ENCODE measurements at regions not wholly inside any gene's neighbourhood (a gene's known extent, or its start where the extent isn't known, plus 50 kb on each side); places are given as distances from the start of the nearest gene placed in this dataset.

DNA sequence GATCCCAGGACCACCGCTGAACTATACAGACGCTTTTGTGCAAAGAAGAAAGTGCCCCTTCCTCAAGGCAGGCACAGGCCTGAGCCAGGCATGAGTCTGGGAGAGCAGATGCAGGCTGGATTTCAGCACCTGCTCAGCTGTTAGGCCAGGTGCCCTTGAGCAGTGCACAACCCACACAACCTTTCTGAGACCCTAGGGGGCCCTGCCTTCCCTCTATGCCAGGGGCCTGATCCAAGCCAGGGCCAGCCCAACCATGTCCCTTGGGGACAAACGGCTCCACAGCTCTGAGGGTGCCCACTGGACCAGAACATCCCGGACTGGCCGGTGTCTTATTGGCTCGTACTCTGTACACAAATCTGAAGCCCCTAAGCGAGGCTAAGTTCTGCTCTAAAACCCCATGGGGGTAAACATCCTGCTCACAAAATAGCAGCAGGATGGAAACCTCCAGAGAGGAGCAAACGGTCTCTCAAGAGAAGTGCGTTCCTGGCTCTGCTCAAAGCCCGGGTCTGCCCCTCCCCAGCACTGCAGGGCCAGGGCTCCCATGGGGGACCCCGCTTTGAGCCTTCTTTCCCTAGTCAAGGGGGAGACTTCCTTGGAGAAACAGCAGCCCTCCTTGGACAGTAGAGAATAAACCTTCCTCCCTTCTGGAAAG is 275.1 kb downstream of the NPHP4 start:
- no peak for DNase-seq (ENCODE audit: low read depth)

DNA sequence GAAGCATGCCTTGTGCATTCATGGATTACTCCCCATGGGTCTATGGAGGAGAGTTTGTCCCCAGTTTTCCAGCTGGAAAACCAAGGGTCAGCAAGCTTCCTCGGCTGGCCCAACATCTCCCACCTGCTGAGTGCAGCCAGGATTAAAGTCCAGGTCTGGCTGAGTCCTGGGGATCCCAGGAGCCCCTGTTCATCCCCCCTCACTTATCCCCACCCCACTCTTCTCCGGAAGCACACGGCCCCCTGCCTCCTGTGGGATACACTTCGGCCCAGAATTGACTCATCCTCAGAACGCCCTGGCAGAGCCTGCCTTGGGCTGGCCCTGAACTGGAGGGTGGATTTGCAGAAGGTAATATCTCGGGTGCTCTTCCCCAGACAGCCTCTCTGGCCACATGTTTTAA is 276.1 kb downstream of the NPHP4 start:
- DNase-seq (ENCODE audit: low read depth), result no peak

DNA sequence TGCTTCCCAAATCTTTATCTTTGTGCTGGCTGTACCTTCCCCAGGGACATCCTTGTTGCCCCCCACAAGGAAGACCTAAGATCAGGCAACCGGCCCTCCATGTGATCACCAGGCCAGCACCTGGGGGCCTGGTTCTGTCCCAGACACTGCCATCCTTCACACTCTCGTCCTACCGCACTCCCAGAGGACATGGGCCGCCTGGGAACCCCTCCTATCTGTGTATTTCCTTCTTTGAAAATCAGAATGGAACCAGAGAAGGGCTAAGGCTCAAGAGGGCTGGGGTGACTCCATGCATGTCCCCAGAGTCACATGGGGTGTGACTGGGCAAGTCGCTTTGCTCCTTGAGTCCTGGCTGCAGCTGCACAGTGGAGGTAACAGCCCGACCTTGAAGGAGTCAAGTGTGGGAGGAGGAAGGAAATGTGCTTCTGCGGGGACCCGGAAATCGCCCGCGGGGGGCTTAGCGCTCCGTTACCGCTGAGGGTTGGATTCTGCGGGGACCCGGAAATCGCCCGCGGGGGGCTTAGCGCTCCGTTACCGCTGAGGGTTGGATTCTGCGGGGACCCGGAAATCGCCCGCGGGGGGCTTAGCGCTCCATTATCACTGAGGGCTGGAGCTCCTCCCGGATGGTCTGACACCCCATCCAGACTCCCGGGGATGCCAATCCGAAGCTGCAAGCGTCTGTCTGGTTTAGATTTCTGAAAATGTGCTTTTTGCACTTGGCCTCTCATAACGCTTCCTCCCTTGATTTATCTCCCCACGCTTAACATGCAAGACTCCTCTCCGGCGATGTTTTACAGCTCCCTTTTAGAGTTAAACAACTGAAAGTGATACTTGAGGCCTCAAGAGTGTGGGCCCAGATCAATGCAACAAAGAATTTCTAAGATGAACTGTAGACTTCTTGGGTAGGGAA is 278.9 kb downstream of the NPHP4 start:
- DNase-seq (ENCODE audit: low read depth), result no peak

DNA sequence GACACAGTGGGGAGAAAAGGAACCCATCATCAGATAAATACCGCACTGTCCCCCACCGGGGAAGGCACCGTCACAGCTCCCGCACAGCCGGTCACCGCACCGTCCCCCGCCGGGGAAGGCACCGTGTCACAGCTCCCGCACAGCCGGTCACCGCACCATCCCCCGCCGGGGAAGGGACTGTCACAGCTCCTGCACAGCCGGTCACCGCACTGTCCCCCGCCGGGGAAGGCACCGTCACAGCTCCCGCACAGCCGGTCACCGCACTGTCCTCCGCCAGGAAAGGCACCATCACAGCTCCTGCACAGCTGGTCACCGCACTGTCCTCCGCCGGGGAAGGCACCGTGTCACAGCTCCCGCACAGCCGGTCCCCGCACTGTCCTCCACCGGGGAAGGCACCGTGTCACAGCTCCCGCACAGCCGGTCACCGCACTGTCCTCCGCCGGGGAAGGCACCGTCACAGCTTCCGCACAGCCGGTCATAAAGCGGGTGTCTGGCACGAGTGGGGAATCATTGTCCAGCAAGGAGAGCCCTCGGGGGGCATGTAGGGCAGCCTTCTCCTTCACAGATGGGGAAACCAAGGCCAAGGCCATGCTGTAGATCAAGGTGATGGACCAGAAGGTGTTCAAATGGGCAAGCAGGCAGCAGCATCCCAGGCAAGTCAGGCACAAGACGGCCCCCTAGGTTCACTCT is 280.1 kb downstream of the NPHP4 start:
- no peak for DNase-seq (ENCODE audit: low read depth)

DNA sequence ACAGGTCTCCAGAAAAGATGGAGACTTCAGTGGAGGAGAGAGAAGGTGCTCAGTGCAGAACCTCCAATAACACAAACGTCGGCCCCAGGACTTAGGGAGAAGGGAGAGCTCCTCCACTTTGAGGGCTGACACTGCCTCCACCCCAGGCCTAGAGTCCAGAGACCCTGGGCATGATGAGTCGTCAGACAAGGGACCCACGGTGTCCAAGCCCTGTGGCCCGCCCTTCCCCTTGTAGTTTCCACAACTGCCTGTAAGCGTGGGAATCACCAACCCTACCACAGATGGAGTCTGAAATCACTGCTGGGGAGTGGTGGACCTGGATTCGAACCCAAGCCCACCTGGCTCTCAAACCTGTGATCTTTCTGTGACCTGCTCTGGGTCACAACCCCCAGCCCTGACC is 281.1 kb downstream of the NPHP4 start:
- no peak for DNase-seq (ENCODE audit: low read depth)

DNA sequence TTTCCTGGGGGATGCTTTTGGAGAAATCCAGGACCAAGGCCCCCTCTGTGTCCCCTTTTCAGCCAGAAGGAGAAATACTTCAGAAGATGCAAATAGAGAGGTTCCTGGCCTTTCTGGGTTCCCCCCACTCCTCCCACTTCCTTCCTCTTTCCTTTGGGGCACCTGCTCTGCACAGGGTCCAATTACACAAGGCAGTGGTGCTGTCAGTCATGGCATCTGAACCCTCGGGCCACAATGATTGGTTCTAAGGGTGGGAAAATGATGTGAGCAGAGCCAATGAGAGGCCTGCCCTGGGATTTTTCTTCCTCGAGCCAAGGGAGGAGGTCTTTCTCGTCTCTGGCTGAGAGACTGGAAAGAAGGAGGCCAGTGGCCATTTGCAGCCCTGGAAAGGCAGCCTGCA is 282.2 kb downstream of the NPHP4 start:
- no peak for DNase-seq (ENCODE audit: low read depth)

DNA sequence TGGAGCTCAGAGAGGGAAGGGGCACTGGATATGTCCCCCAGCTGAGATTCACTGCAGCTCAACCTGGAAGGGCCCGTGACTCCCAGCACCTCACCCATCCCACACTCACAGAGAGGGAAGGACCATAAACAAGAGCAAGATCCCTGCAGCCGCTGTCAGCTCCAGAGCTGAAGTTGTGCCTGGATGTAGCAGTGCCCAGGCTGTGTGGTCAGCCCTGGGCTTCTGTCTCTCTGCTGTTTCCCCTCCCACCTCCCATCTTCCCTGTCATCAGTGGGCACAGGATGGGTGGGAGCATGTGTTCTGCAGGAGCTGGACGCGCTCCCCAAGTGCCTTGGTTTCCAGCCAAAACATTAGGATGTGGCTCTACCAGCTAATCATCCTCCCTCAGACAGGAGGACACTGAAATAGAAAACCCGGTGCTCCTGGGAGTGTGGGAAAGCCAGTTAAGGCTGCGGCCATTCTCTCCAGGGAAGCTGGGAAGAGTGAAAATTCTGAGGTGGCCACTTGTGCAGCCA is 282.7 kb downstream of the NPHP4 start:
- DNase-seq (ENCODE audit: low read depth), result no peak

DNA sequence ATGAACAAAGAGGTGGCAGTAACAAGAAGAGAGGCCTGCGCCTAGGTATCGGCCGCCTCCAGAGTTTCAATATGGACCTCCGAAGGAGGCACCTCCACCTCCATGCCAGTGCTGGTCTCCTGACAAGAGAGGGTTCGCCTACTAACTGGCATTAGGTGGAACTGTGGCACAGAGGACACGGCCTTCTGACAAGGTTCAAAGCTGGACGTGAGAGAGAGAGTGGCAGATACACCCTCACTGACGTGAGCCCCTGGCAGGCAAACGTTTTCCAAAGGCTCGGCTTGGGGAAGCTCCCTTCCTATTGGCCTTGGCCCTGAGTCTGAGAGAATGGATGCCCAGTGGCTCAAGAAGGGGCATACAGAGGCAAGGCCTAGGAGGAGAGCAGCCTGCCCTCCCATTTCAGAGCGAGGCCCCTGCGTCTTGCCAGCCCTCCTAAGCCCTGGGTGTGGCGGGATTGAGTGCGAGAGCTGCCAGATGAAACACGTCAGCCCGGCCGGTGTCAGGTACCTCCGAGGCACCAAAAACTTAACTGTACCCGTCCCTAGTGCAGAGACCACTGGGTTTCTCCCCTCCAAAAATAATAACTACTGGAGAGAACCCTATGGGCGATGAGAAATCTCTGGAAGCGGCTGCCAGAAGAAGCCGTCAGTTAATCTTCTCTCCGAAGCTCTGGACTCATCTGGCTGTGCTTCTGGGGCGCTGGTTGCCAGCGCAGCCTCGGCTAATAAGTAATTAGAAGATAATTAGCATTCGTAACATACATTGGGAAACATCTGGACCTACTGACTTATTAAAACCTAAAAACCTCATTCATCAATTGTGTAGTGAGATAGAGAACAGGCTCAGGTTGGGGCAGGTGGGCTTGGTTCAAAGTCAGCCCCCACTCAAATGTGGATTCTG is 283.6 kb downstream of the NPHP4 start:
- DNase-seq (ENCODE audit: low read depth), result no peak

DNA sequence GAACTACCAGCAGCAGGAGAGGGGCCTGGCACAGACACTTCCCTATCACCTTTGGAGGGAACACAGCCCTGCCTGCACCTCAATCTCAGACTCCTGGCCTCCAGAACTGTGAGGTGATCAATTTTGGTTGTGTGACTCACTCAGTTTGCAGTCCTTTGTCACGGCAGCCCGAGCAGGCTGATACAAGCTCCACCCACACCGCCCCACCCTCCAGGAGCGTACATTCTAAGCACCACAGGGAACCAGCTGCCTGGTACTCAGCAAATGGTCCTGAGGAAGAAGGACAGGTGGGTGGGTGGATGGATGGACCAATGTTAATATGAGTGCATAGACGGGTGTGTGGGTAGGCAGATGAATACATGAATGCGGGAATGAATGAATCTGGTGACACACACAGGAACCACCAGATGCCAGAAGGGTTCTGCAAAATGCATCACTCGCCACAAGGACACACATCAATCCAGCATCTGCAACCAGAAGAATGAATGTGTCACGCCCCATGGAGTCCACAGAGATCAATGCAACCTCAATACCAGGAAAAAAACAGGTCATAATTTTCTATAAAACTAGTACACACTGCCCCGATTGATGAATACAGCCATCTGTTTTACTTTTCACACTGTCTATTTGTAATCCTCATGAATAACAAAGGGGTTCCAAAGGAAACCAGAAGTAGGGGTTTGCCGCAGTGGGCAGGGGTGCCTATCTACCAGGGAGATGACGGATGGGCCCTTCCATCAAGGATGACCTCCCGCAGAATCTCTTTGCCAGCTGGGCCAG is 284.5 kb downstream of the NPHP4 start:
- no peak for DNase-seq (ENCODE audit: low read depth)

DNA sequence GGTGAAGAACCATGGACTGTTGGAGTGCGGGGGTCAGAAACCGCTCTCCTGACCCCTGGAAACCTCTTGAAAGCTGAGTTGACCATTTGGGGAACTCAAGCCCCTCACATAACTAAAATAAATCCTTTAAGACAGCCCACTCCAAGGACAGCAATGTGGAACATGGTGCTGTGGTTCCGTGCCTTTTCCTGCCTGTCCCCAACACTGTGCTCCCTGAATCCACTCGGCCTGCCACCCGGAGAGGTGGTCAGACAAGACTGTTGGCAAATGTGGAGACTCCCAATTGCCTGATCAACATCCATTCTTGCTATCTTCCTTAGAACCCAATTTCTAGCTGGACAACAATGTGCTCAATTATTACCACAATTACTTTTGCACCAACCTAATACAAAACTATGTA is 286.0 kb downstream of the NPHP4 start:
- DNase-seq (ENCODE audit: low read depth), result no peak

DNA sequence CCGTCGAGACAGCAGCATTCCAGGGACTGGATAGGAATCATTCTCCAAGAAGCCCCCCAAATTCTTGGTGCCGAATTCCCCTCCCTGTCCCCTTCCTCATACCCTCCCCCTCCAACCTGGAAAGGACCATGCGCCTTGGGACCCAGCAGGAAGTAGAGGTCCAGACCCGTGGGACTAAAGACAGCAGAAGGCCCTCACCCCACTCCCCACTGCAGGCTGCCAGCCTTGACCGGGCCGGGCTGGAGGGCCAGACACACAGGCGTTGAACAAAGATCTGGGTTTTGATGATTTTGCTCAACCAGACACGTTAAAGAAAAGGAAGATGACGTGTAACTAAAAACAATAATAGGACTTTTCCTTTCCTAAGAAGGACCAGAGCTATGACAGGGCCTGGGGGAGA is 286.5 kb downstream of the NPHP4 start:
- DNase-seq (ENCODE audit: low read depth), result no peak

DNA sequence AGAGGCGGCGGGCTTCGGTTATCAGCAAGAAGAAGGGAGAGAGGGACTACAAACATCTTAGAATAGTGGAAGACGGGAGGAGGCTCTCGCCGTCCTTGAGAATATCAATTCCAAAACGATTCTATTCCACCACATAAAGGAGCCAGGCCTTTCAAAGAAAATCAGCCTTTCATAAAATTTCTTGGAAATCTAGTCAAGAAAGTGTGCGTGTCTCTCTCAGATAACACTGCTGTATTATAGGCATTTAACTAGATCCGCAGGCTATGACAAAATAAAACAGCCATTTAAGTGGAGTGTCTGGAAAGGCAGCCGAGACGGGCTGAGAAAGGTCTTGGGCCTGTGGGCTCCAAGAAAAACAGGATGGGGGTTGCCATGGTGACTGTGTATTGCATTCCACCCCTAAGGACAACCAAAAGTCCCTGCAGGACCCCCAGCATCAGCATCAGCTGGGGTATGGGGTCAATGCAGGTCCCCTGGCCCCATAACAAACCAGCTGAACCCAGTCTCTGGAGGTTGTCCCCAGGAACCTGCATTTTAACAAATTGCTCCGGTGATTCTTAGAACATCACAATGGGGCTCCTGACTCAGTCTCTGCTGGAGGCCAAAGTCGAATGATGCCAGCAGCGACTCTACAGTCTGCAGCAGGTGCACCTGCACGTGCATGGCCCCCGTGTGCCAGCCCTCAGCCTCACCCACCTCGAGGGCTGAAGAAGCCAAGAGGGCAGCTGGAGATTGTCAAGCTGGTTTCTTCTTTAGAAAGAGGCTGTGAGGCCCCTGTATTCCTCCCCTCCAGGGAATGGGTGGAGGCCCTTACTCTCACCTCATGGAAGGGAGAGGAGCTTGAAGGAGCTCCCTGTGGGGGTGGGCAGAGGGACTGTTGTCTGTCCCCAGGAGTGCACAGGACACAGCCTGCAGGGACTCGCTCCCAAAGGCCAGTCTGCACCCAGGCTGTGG is 287.4 kb downstream of the NPHP4 start:
- no peak for DNase-seq (ENCODE audit: low read depth)

DNA sequence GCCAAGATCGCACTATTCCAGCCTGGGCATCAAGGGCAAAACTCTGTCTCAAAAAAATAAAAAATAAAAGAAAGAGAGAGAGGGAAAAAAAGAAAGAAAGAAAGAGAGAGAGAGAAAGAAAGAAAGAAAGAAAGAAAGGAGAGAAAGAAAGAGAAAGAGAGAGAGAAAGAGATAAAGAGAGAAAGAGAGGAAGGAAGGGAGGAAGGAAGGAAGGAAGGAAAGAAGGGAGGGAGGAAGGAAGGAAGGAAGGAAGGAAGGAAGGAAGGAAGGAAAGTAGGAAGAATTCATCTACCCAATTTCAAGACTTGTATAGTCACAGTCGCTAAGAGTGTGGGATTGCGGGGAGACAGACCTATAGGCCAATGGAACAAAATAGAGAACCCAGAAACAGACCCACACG is 290.6 kb downstream of the NPHP4 start:
- no peak for DNase-seq (ENCODE audit: low read depth)

DNA sequence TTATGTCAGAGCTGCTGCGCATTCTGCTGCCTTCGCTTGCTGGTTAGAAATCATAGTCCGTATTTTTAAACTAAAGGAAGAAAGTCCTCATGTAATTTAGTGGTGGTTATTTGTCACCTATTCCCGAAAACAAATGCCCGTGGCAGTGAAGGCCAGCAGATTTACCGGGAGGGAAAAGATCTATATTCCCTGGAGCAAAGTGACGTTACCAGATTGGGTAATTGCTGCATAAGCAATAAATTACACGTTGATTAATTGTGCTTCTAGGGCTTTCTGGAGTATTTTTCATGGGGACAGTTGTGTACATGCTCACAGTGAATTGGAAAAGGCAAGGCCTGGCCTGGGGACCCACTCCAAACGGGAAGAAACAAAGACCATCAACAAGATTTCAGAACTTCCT is 298.7 kb downstream of the NPHP4 start:
- DNase-seq (ENCODE audit: low read depth), result no peak

DNA sequence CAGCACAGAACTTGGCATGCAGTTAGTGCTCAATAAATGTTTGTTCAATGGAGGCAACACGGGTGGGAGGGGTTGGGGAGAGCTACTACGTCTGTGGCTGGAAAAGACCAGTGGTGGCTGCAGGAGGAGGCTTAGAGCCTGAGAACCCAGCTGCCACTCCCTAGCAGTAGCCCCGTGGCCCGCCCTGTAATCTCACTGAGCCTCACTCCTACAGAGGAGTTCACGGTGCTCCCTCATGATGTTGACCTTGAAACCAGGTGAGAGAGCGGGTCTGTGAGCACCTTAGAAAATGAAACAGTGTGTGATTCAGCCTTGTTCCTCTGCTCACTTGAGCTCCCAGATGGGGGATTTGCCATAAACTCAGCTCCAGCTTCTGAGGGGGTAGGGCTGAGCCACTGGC is 299.6 kb downstream of the NPHP4 start:
- no peak for DNase-seq (ENCODE audit: low read depth)

DNA sequence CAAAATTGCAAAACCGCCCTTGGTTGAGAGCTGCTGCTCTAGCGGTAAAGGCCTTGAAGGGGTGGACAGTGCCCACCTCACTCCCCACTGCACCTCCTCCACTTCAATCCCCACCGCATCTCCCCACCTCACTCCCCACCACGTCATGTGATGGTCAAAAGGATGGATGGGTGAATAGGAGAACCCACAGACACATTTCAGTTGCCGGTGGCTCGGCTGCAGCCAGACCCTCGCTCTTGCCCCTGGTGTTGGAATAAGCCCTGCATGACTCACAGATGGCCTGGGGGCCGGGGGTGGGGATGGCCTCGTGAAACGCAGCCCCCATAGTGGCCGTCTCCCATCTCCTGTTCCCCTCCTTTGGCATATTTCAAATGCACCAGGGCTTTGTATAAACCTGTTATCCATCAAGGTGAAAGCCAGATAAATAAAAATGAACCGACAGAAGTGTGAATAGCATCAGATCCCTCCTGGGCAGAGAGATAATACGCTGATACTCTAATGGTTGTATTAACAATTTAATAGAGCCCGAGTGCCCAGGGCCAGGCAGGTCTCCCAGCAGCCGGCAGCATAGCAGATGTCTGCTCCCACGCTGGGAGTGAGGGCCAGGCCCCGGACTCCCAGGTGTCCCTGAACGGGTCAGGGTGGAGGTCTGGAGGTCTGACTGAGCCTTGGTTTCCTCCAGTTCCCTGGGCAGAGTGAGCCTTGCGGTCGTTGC is 300.3 kb downstream of the NPHP4 start:
- DNase-seq (ENCODE audit: low read depth), result no peak

DNA sequence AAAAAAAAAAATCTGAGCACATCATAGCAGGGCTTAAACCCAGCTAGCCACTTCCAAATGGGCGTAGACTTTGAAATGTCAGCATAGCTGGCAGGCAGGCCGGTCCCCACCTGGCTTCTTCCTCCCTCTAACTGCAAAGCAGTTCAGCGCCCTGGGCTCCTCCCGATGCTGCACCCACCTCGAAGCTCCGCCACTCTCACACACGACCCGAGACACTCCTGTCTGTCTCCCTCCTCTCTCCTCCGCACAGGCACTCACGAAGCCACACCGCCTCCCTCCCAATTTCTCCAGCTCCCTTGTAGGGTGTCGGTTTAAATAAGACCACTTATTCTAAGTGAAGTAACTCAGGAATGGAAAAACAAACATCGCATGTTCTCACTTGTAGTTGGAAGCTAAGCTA is 301.3 kb downstream of the NPHP4 start:
- DNase-seq (ENCODE audit: low read depth), result no peak

DNA sequence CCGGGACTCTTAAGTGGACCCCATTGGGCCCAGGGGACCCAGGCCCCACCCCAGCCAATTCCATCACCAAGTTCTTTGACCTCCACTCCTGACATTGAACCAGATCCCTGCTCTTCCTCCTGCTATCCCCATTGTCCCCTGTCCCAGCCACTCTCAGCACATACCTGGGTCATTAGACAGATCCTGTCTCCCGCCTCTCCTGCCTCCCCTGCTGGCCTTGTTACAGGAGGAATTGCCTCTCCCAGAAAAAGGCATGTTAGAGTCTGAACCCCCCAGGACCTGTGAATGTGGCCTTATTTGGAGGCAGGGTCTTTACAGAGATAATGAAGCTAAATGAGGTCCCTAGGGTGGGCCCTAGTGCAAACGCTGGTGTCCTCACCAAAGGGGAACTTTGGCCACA is 301.9 kb downstream of the NPHP4 start:
- DNase-seq (ENCODE audit: low read depth), result no peak
